GM12865 (cell line): ENCODE measurements at regions not wholly inside any gene's neighbourhood (a gene's known extent, or its start where the extent isn't known, plus 50 kb on each side); places are given as distances from the start of the nearest gene placed in this dataset.

Experiments used
- DNase-seq: peaks from one replicate; pipeline ENCODE4 v3.0.0; 2010; ENCODE audit warnings: low read depth
- H3K4me3 ChIP-seq: 2 replicates; pipeline ENCODE4 v1.5.1; 2011; ENCODE audit warnings: mild to moderate bottlenecking, low read depth, low read length, control low read depth
- TF ChIP-seq, protein P1 (sequence below): IDR thresholded peaks from 2 replicates; pipeline ENCODE4 v1.5.1; 2011; ENCODE audit warnings: low read length, control low read depth, low read depth, inconsistent platforms; ENCODE audit not compliant: insufficient read depth; ENCODE audit errors: missing control alignments

DNA sequence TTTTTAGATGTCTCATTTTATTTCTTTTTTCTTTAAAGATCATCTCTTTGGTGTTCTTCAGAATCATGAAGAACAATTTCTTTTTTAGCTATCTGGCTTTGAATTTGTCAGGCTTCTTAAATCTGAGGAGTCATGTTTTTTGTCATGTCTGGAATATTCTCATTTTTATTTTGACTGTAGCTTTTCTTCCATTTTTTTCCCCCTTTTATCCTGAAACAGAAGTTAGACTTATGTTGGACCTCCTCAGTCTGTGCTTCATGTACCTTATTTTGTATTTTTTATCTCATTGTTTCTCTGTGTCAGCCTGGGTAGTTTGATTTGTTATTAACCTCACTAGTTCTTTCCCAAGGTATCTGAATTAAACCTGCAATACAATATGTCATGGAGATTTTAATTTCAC is 319.2 kb upstream of the ADGRL4 start:
- TF ChIP-seq, protein P1, sequence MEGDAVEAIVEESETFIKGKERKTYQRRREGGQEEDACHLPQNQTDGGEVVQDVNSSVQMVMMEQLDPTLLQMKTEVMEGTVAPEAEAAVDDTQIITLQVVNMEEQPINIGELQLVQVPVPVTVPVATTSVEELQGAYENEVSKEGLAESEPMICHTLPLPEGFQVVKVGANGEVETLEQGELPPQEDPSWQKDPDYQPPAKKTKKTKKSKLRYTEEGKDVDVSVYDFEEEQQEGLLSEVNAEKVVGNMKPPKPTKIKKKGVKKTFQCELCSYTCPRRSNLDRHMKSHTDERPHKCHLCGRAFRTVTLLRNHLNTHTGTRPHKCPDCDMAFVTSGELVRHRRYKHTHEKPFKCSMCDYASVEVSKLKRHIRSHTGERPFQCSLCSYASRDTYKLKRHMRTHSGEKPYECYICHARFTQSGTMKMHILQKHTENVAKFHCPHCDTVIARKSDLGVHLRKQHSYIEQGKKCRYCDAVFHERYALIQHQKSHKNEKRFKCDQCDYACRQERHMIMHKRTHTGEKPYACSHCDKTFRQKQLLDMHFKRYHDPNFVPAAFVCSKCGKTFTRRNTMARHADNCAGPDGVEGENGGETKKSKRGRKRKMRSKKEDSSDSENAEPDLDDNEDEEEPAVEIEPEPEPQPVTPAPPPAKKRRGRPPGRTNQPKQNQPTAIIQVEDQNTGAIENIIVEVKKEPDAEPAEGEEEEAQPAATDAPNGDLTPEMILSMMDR = no peak
- DNase-seq = no peak
- H3K4me3 ChIP-seq = no peak overlapping the region

DNA sequence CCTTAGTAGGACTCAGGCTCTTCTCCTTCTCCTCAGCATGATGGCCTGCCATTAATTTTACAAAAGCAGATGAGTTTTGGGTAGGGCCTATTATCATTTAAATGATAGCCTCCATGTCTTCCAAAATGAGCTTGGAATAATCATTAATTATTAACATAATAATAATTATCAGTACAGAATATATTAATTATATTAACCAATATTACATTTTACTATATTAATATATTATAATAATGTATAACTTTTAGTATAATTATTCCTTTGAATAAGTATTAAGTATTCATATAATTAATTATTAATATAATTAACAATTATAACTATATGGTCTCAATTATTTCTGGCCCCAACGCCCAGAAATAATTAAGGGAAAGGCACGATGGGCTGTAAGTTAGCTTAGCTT is 318.6 kb upstream of the ADGRL4 start:
- DNase-seq = no peak
- no peak overlapping the region for H3K4me3 ChIP-seq
- TF ChIP-seq, protein P1 = no peak

DNA sequence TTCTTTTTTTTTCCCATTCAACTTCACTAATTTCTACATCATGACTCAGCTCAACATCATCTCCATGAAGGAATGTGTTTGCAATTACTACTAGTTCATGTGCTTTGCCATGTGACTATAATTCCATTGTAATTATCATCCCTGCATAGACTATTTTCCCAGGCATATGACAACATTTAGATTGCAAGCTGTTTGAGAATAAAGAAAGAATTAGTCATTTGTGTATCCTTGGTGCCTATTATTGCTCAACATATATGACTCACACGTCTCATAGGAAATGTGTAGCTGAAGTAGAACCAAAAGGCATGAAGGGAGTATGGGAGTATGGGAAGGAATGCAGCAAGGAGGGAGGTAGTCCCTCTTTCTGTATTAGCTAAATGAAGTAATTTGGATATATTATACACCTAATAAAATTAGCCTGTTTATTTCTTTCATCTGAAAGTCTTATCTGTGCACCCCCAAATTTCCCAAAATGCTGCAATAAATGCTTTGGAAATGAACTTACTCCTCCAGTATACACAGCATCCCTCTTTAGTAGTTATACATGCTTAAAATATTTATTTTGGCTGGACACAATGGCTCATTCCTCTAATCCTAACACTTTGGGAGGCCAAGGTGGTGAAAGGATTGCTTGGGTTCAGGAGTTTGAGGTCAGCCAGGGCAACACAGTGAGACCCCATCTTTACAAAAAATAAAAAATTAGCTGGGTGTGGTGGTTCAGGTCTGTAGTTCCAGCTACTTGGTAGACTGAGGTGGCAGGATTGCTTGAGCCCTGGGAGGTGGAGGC is 316.9 kb upstream of the ADGRL4 start:
- no peak overlapping the region for H3K4me3 ChIP-seq
- no peak for DNase-seq
- TF ChIP-seq, protein P1 = no peak

DNA sequence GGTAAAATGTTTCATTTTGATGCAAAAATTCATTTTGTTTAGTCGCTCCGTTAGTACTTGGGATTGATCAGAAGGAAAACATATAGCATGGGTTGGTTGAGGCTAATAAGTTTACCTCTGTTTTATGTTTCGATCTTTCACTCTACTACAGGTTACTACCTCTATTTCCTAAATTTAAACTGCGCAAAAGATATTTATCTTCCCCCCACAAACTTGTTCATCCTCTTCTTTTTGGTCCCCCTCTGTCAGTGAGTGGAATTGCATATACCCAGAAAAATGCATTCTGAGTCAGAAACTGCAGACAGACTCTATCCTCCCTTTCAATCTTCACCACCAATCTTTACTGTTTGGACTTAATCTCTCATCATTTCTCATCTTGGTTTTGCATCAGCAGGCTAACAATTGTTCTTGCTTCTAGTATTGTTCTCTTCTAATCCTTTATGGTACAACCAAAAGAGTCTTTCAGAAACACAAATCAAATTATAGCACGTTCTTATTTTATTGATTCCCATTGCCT is 316.0 kb upstream of the ADGRL4 start:
- TF ChIP-seq, protein P1 = no peak
- no peak for DNase-seq
- H3K4me3 ChIP-seq = no peak overlapping the region

DNA sequence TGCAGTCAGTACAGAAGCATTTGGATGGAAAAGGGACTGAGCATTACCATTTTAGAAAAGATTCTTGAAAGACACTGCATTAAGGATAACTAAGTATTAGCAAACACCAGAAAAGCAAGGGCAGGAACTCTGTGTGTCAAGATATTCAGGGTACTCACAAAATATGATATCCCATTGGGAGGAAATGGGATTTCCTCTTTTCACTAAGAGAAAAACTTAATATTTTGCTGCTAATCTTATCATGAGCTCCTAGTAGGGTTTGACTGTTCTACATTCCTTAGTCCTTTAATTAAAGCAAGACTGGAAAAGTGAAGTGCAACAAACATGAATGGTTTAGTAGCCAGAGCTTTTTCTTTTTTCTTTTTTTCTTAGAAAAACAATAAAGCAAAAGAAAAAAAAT is 305.9 kb upstream of the ADGRL4 start:
- H3K4me3 ChIP-seq = no peak overlapping the region
- DNase-seq = no peak
- TF ChIP-seq, protein P1 = no peak

DNA sequence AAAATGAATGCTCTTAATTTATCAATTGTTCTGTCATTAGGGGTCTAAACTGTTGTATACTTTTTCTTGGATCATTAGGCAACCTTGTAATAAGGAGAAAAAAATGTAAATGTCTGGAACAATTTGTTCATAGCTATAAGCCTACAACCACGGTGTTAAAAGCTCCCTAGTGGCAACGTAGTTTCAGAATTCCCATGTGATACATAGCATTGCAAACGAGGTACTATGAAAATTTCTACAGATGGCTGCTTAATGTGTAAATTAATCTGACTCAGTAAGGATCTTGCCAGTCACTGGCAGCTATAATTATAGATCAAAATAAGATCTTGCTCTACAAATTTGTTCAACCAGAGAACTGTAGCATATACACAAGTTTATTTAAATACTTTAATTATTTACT is 304.1 kb upstream of the ADGRL4 start:
- TF ChIP-seq, protein P1 = no peak
- H3K4me3 ChIP-seq = no peak overlapping the region
- DNase-seq = no peak

DNA sequence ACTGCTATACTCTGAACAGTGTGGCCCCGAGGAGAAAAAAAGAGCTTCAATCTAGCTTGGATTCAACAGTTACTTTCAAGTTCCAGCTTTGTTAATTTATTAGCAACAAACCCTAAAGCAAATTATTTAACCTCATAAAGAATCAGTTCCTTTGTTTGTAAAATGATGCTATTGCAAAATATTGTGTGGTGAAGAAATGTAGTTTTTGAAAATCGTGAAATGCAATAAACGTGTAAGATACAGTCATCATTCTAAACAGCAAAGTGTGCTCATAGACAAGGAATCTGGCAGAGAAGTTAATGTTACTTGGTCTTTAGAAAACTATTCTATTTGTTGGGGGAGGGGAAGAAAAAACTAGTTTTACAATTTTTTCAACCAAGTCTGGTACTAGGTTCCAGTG is 297.6 kb upstream of the ADGRL4 start:
- H3K4me3 ChIP-seq = no peak overlapping the region
- no peak for DNase-seq
- TF ChIP-seq, protein P1 = no peak
